IMR-90 (cell line): ENCODE measurements at regions not wholly inside any gene's neighbourhood (a gene's known extent, or its start where the extent isn't known, plus 50 kb on each side); places are given as distances from the start of the nearest gene placed in this dataset.

ENCODE experiments used
- ATAC-seq: fragments of 200-7000 bp; cut with Tn5 transposase; 2 replicates; pipeline ENCODE4 v1.9.1; 2020; ENCODE audit warnings: low read depth, mild to moderate bottlenecking, moderate library complexity
- BruUV-seq: library from RNA; stranded (reverse); fragments of 400-500 nt; replicated peaks from 2 replicates; lab custom pipeline; 2021; lab: Mats Ljungman, UMichigan
- CTCF ChIA-PET: fragments of 300-600 bp; formaldehyde crosslinking; extraction: SDS; loops from one replicate; lab custom pipeline; 2021; ENCODE audit warnings: antibody characterized with exemption; lab: Yijun Ruan, JAX
- POLR2A ChIA-PET: fragments of 300-600 bp; sonication (Branson Sonifier 250); formaldehyde crosslinking; loops from one replicate; lab custom pipeline; 2022; ENCODE audit warnings: antibody characterized with exemption; ENCODE audit not compliant: unreplicated experiment; lab: Charles Lee
- DNase-seq: peaks from one replicate; pipeline ENCODE4 v3.0.0; 2013
- H2AFZ ChIP-seq: replicated peaks from 2 replicates; pipeline ENCODE3; 2013; ENCODE audit warnings: low read length, mild to moderate bottlenecking; ENCODE audit not compliant: poor library complexity
- H2AK5ac ChIP-seq: 2 replicates; pipeline ENCODE4 v1.6.1; 2013; ENCODE audit warnings: low read depth, low read length, inconsistent platforms
- H2AK9ac ChIP-seq: replicated peaks from 2 replicates; pipeline ENCODE3; 2013; ENCODE audit warnings: mild to moderate bottlenecking, low read depth, low read length, moderate library complexity; ENCODE audit not compliant: poor library complexity
- H2BK120ac ChIP-seq: 2 replicates; pipeline ENCODE4 v1.6.1; 2013; ENCODE audit warnings: low read depth, low read length, inconsistent platforms
- H2BK15ac ChIP-seq: 3 replicates; pipeline ENCODE4 v1.6.1; 2013; ENCODE audit warnings: low read depth, low read length, inconsistent platforms
- H2BK20ac ChIP-seq: 2 replicates; pipeline ENCODE4 v1.6.1; 2013; ENCODE audit warnings: low read depth, mild to moderate bottlenecking, inconsistent platforms, low read length, moderate library complexity
- H2BK5ac ChIP-seq: 2 replicates; pipeline ENCODE4 v1.6.1; 2013; ENCODE audit warnings: mild to moderate bottlenecking, low read depth, low read length, inconsistent platforms; ENCODE audit not compliant: poor library complexity, severe bottlenecking
- H3K14ac ChIP-seq: replicated peaks from 2 replicates; pipeline ENCODE4 v1.6.1; 2013; ENCODE audit warnings: low read depth, low read length, inconsistent platforms
- H3K18ac ChIP-seq: 2 replicates; pipeline ENCODE4 v1.6.1; 2013; ENCODE audit warnings: low read depth, low read length, control low read depth
- H3K23ac ChIP-seq: 2 replicates; pipeline ENCODE4 v1.6.1; 2013; ENCODE audit warnings: low read depth, low read length, inconsistent platforms
- H3K27ac ChIP-seq: 2 replicates; pipeline ENCODE4 v1.5.1; 2013; ENCODE audit warnings: mild to moderate bottlenecking, control low read depth, low read length; ENCODE audit not compliant: insufficient read depth
- H3K27me3 ChIP-seq: 2 replicates; pipeline ENCODE4 v1.6.1; 2013; ENCODE audit warnings: low read length; ENCODE audit not compliant: control insufficient read depth, insufficient read depth
- H3K36me3 ChIP-seq: 2 replicates; pipeline ENCODE4 v1.6.1; 2013; ENCODE audit warnings: low read length, mixed read lengths; ENCODE audit not compliant: control insufficient read depth, insufficient read depth
- H3K4ac ChIP-seq: 2 replicates; pipeline ENCODE4 v1.6.1; 2013; ENCODE audit warnings: low read depth, low read length, inconsistent platforms
- H3K4me1 ChIP-seq: 2 replicates; pipeline ENCODE4 v1.6.1; 2013; ENCODE audit warnings: low read length, mixed read lengths; ENCODE audit not compliant: control insufficient read depth, insufficient read depth
- H3K4me2 ChIP-seq: 2 replicates; pipeline ENCODE4 v1.6.1; 2013; ENCODE audit warnings: low read depth, mild to moderate bottlenecking, control low read depth, low read length, moderate library complexity
- H3K4me3 ChIP-seq: 2 replicates; pipeline ENCODE4 v1.5.1; 2013; ENCODE audit warnings: low read depth, mild to moderate bottlenecking, control low read depth, low read length, moderate library complexity; ENCODE audit not compliant: insufficient read depth
- H3K56ac ChIP-seq: 2 replicates; pipeline ENCODE4 v1.6.1; 2013; ENCODE audit warnings: low read length, inconsistent platforms; ENCODE audit not compliant: insufficient read depth; ENCODE audit errors: extremely low read depth
- H3K79me1 ChIP-seq, 2 experiments: 2 replicates each; pipeline ENCODE4 v1.6.1; 2013; ENCODE audit warnings: low read length in 2 of 2, inconsistent platforms in 1 of 2, low read depth in 1 of 2
- H3K9ac ChIP-seq: 2 replicates; pipeline ENCODE4 v1.6.1; 2013; ENCODE audit warnings: low read depth, low read length, control low read depth
- H3K9me1 ChIP-seq: 2 replicates; pipeline ENCODE4 v1.6.1; 2013; ENCODE audit warnings: low read length, inconsistent platforms; ENCODE audit not compliant: insufficient read depth
- H3K9me3 ChIP-seq: 2 replicates; pipeline ENCODE4 v1.6.1; 2013; ENCODE audit warnings: low read length; ENCODE audit not compliant: control insufficient read depth, insufficient read depth
- H4K20me1 ChIP-seq: 2 replicates; pipeline ENCODE4 v1.6.1; 2013; ENCODE audit warnings: low read length, inconsistent platforms; ENCODE audit not compliant: insufficient read depth
- H4K5ac ChIP-seq: 2 replicates; pipeline ENCODE4 v1.6.1; 2013; ENCODE audit warnings: mild to moderate bottlenecking, low read depth, low read length, control low read depth
- H4K8ac ChIP-seq, 2 experiments: 2 replicates each; pipeline ENCODE4 v1.6.1; 2013; ENCODE audit warnings: low read depth in 2 of 2, low read length in 2 of 2, control low read depth in 1 of 2, inconsistent platforms in 1 of 2
- H4K91ac ChIP-seq: 2 replicates; pipeline ENCODE4 v1.6.1; 2013; ENCODE audit warnings: low read depth, low read length, inconsistent platforms; ENCODE audit not compliant: insufficient read depth
- BHLHE40 ChIP-seq: fragments of 150-350 bp; IDR thresholded peaks from 2 replicates; pipeline ENCODE4 v1.6.1; 2016; ENCODE audit warnings: mild to moderate bottlenecking, low read depth, low read length
- CHD1 ChIP-seq: IDR thresholded peaks from 2 replicates; pipeline ENCODE4 v1.6.1; 2012; ENCODE audit warnings: low read depth, low read length, improper control_type of control experiment
- FOS ChIP-seq: fragments of 150-350 bp; IDR thresholded peaks from 2 replicates; pipeline ENCODE4 v1.6.1; 2016; ENCODE audit warnings: low read depth, low read length
- MAFK ChIP-seq: IDR thresholded peaks from 2 replicates; pipeline ENCODE4 v1.6.1; 2012; ENCODE audit warnings: low read depth, low read length, improper control_type of control experiment
- MXI1 ChIP-seq: IDR thresholded peaks from 2 replicates; pipeline ENCODE4 v1.6.1; 2012; ENCODE audit warnings: low read depth, mild to moderate bottlenecking, low read length, moderate library complexity, borderline replicate concordance
- RAD21 ChIP-seq: IDR thresholded peaks from 2 replicates; pipeline ENCODE4 v1.6.1; 2012; ENCODE audit warnings: low read length, improper control_type of control experiment
- RFX5 ChIP-seq: IDR thresholded peaks from 2 replicates; pipeline ENCODE4 v1.8.0; 2012; ENCODE audit warnings: low read depth, mild to moderate bottlenecking, low read length, moderate library complexity
- WGBS, 2 experiments: methylation state at CpG; one replicate each; pipeline versions ENCODE4 v1.1.5 to v1.1.7; 2013; ENCODE audit warnings: missing lambda C conversion rate in 2 of 2; ENCODE audit not compliant: insufficient read length in 1 of 2; ENCODE audit errors: extremely low coverage in 2 of 2; 5-methylcytosine and 5-hydroxymethylcytosine counted together
- dilution Hi-C: fragments of 300-500 bp; cut with HindIII; formaldehyde crosslinking; loops from one replicate; pipeline ENCODE4 v1.14.3; 2018; ENCODE audit warnings: low sequenced_read_pairs; ENCODE audit not compliant: unreplicated experiment
- in situ Hi-C: fragments of 300-500 bp; cut with MboI; formaldehyde crosslinking; loops from 3 replicates; pipeline ENCODE4 v1.14.3; 2019; ENCODE audit warnings: low sequenced_read_pairs, inconsistent platforms, mixed read lengths
- intact Hi-C: fragments of 100-400 bp; cut with micrococcal nuclease; formaldehyde crosslinking; loops from 2 replicates; pipeline ENCODE4 v1.10.0; 2022

GRCh38 chr20:48163505-48163904 is 378.2 kb upstream of the SULF2 start:
- Histone ChIP-seq H3K56ac (no peak overlapping the region), H4K20me1 (no peaks in the 10 kb centered on the region), H3K27me3 (no peaks in the 10 kb centered on the region; the same call in 1 of the 2 replicates), H3K27ac (no peak overlapping the region), H3K14ac (no peak overlapping the region), H3K4me3 (no peak overlapping the region), H3K9me3 (0 out of 2 replicates have a peak, but pooled peaks cover 4% of the 10 kb centered on the region), H3K36me3 (no peaks in the 10 kb centered on the region), H4K8ac (no peak overlapping the region), H3K9ac (no peak overlapping the region), H3K4me2 (no peak overlapping the region), H3K4me1 (no peaks in the 10 kb centered on the region), H2BK120ac (no peak overlapping the region), H2AFZ (no peak overlapping the region), H4K5ac (no peak overlapping the region), H3K18ac (no peak overlapping the region), H4K91ac (no peak overlapping the region), H3K9me1 (no peaks in the 10 kb centered on the region), H3K4ac (no peak overlapping the region), H2AK5ac (no peak overlapping the region), H3K23ac (no peak overlapping the region), H2BK15ac (no peak overlapping the region), H3K79me1 (no peaks in the 10 kb centered on the region), H2BK5ac (no peak overlapping the region), H2BK20ac (no peak overlapping the region), H2AK9ac (no peak overlapping the region)
- dilution Hi-C loops, result no loop called here
- WGBS, 2 experiments, result 100% methylated on average over 1 of the region's 7 CpGs; no CpG with 5 or more reads in 1 of the 2 experiments
- ChIA-PET CTCF (no interaction called here), POLR2A (no interaction called here)
- no peak for TF ChIP-seq MXI1
- no peak for TF ChIP-seq RAD21
- TF ChIP-seq RFX5, result no peak
- TF ChIP-seq CHD1, result no peak
- TF ChIP-seq FOS, result no peak
- TF ChIP-seq MAFK, result no peak
- no peak for TF ChIP-seq BHLHE40
- in situ Hi-C loops, result no loop called here
- BruUV-seq, result no TSS peak
- no peak for ATAC-seq
- no peak for DNase-seq
- intact Hi-C loops, result no loop called here
